ENCODE measurements at regions not wholly inside any gene's neighbourhood (a gene's known extent, or its start where the extent isn't known, plus 50 kb on each side); places are given as distances from the start of the nearest gene placed in this dataset.

DNA sequence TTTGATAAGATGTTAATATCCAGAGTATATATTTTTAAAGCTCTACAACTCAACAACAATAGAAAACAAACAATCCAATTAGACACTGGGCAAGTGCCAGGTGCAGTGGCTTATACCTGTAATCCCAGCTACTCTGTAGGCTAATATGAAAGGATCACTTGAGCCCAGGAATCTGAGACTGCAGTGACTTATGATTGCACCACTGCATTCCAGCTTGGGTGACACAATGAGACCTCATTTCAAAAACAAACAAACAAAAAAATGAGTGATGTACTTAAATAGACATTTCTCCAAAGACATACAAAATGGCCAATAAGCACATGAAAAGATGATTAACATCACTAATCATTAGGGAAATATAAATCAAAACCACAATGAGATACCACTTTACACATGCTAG is 356.8 kb upstream of the PCDH10 start:
- no peak overlapping the region for H3K56ac ChIP-seq (ENCODE audit: insufficient read length, low read depth, low read length)
- H4K20me1 ChIP-seq (ENCODE audit: control insufficient read depth, insufficient read depth, insufficient read length), result no peaks in the 10 kb centered on the region
- no peak overlapping the region for H2BK20ac ChIP-seq (ENCODE audit: low read depth, low read length, poor library complexity, severe bottlenecking)
- no peaks in the 10 kb centered on the region for H3K79me2 ChIP-seq (ENCODE audit: insufficient read depth, low read length)
- no peak overlapping the region for H3K14ac ChIP-seq (ENCODE audit: insufficient read depth, low read length)
- H3K27me3 ChIP-seq (ENCODE audit: insufficient read depth, low read length), result no peaks in the 10 kb centered on the region
- no peak overlapping the region for H3K27ac Mint-ChIP-seq
- H3K4me1 ChIP-seq (ENCODE audit: insufficient read depth, low read length), result no peaks in the 10 kb centered on the region
- no peak overlapping the region for H2BK5ac ChIP-seq (ENCODE audit: insufficient read length, low read length)
- no peak overlapping the region for H4K5ac ChIP-seq (ENCODE audit: insufficient read length, low read depth, low read length)
- no peak overlapping the region for H4K91ac ChIP-seq (ENCODE audit: insufficient read length, low read depth, low read length)
- no peak overlapping the region for H3K27ac ChIP-seq (ENCODE audit: insufficient read length, low read depth, low read length)
- no peak overlapping the region for H3K4me3 Mint-ChIP-seq
- TF ChIP-seq, protein P1, sequence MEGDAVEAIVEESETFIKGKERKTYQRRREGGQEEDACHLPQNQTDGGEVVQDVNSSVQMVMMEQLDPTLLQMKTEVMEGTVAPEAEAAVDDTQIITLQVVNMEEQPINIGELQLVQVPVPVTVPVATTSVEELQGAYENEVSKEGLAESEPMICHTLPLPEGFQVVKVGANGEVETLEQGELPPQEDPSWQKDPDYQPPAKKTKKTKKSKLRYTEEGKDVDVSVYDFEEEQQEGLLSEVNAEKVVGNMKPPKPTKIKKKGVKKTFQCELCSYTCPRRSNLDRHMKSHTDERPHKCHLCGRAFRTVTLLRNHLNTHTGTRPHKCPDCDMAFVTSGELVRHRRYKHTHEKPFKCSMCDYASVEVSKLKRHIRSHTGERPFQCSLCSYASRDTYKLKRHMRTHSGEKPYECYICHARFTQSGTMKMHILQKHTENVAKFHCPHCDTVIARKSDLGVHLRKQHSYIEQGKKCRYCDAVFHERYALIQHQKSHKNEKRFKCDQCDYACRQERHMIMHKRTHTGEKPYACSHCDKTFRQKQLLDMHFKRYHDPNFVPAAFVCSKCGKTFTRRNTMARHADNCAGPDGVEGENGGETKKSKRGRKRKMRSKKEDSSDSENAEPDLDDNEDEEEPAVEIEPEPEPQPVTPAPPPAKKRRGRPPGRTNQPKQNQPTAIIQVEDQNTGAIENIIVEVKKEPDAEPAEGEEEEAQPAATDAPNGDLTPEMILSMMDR (conservative IDR thresholded peaks at IDR 0.05), result no peak
- no peak overlapping the region for H4K8ac ChIP-seq (replicated peaks; ENCODE audit: insufficient read length, low read depth, low read length)
- no peak overlapping the region for H3K9ac ChIP-seq (ENCODE audit: extremely low read depth, insufficient read length, low read length)
- H2BK12ac ChIP-seq (ENCODE audit: insufficient read length, low read depth, low read length), result no peak overlapping the region
- no peaks in the 10 kb centered on the region for H3K79me1 ChIP-seq (ENCODE audit: insufficient read depth, low read depth, low read length, poor library complexity, severe bottlenecking)
- no peak overlapping the region for H3T11ph ChIP-seq (ENCODE audit: low read length)
- no peak overlapping the region for H2BK120ac ChIP-seq (ENCODE audit: low read depth, low read length, poor library complexity, severe bottlenecking)
- peaks cover 0 to 2% (median 0%) of the 10 kb centered on the region in 3 experiments; a peak in 1 of 7 replicates for H3K36me3 Mint-ChIP-seq (ENCODE audit: insufficient read depth in 1 of 3, low read depth in 3 of 3)
- no peak overlapping the region for H3K18ac ChIP-seq (ENCODE audit: insufficient read length, low read depth, low read length)
- no peaks in the 10 kb centered on the region for H3K27me3 Mint-ChIP-seq (ENCODE audit: low read depth)
- H3K4me1 Mint-ChIP-seq, result no peaks in the 10 kb centered on the region
- H3K4me2 ChIP-seq (ENCODE audit: insufficient read depth, insufficient read length, low read length), result no peak overlapping the region
- H3K9me3 ChIP-seq (ENCODE audit: control insufficient read depth, low read depth, low read length), result no peaks in the 10 kb centered on the region
- H3K9me3 Mint-ChIP-seq, result 0 out of 5 replicates have a peak, but pooled peaks cover 0 to 2% of the 10 kb centered on the region in 2 experiments
- H2AFZ ChIP-seq (ENCODE audit: low read length), result no peak overlapping the region
- DNase-seq, result no peak
- H3K23me2 ChIP-seq (ENCODE audit: insufficient read length, low read depth, low read length, poor library complexity, severe bottlenecking), result no peaks in the 10 kb centered on the region
- no peak overlapping the region for H2AK5ac ChIP-seq (ENCODE audit: insufficient read length, low read length)
- no peak overlapping the region for H3K23ac ChIP-seq (ENCODE audit: insufficient read length, low read depth, low read length)
- H2BK15ac ChIP-seq (ENCODE audit: low read depth, low read length), result no peak overlapping the region
- no peak overlapping the region for H3K4ac ChIP-seq (ENCODE audit: low read depth, low read length)
